GM21526 (cell line): ENCODE measurements at regions not wholly inside any gene's neighbourhood (a gene's known extent, or its start where the extent isn't known, plus 50 kb on each side); places are given as distances from the start of the nearest gene placed in this dataset.
"Not testable (repeated sequence)": the region's sequence is repeated elsewhere in the genome, so short reads cannot be mapped to it uniquely, and the experiment has no call there.

Source experiments
- ATAC-seq: cut with Tn5 transposase; IDR thresholded peaks from one replicate; pipeline ENCODE4 v1.9.1; 2021; ENCODE audit warnings: moderate library complexity; ENCODE audit not compliant: unreplicated experiment, low FRiP score

- ATAC-seq = no peak
These were observed 97.6 kb downstream of the MYCN start for GRCh38 chr2:16037808-16038457.

- ATAC-seq = no peak
These were observed 96.6 kb downstream of the MYCN start for GRCh38 chr2:16036951-16037350.

GRCh38 chr2:16035747-16036745 is 95.7 kb downstream of the MYCN start:
- no peak for ATAC-seq

GRCh38 chr2:16034975-16035746 is 94.8 kb downstream of the MYCN start:
- ATAC-seq = no peak

- ATAC-seq = no peak
These were observed 94.0 kb downstream of the MYCN start for GRCh38 chr2:16034151-16034974.

GRCh38 chr2:16033032-16033293 is 92.6 kb downstream of the MYCN start:
- ATAC-seq = no peak

- no peak for ATAC-seq
These were observed 92.1 kb downstream of the MYCN start for GRCh38 chr2:16032282-16033031.

- ATAC-seq = no peak
These were observed 91.5 kb downstream of the MYCN start for GRCh38 chr2:16031848-16032159.

- ATAC-seq = no peak
These were observed 90.9 kb downstream of the MYCN start for GRCh38 chr2:16031058-16031847.

- no peak for ATAC-seq
These were observed 90.1 kb downstream of the MYCN start for GRCh38 chr2:16030206-16031057.

- no peak for ATAC-seq
These were observed 88.3 kb downstream of the MYCN start for GRCh38 chr2:16028644-16029043.

GRCh38 chr2:16026816-16027501 is 86.6 kb downstream of the MYCN start:
- ATAC-seq = no peak

- ATAC-seq = no peak
These were observed 85.7 kb downstream of the MYCN start for GRCh38 chr2:16025876-16026640.

GRCh38 chr2:16025211-16025875 is 85.0 kb downstream of the MYCN start:
- ATAC-seq = no peak

- ATAC-seq = not testable (repeated sequence)
These were observed 84.3 kb downstream of the MYCN start for GRCh38 chr2:16024628-16025027.
